Activated CD8-positive, alpha-beta memory T cell treated with anti-CD3 and anti-CD28 coated beads for 1 hour (primary cell): ENCODE measurements at regions not wholly inside any gene's neighbourhood (a gene's known extent, or its start where the extent isn't known, plus 50 kb on each side); places are given as distances from the start of the nearest gene placed in this dataset.
"Not testable (repeated sequence)": the region's sequence is repeated elsewhere in the genome, so short reads cannot be mapped to it uniquely, and the experiment has no call there.

Experiments
- DNase-seq, 2 donors: peaks; one replicate each; pipeline ENCODE4 v3.0.0-alpha.2; 2020; ENCODE audit warnings: low read depth in 1 of 2; ENCODE audit errors: extremely low read depth in 1 of 2

GRCh38 chr10:47165168-47165710 lies 134.8 kb upstream of the GDF10 start:
- DNase-seq, result no peak

- peak in 1 of 2 donors; percentile 6 for DNase-seq
Measured at GRCh38 chr10:47165711-47166404, 134.1 kb upstream of the GDF10 start.

- no peak for DNase-seq
Measured at GRCh38 chr10:47166405-47166777, 133.6 kb upstream of the GDF10 start.

GRCh38 chr10:47166808-47167581 lies 133.0 kb upstream of the GDF10 start:
- DNase-seq, result not testable (repeated sequence)

- DNase-seq, result no peak
Measured at GRCh38 chr10:47167591-47167990, 132.4 kb upstream of the GDF10 start.

- DNase-seq, result no peak
Measured at GRCh38 chr10:47169581-47169980, 130.4 kb upstream of the GDF10 start.

- DNase-seq, result no peak
Measured at GRCh38 chr10:47173929-47174442, 126.0 kb upstream of the GDF10 start.

GRCh38 chr10:47175181-47176123 lies 124.5 kb upstream of the GDF10 start:
- no peak for DNase-seq

- no peak for DNase-seq
Measured at GRCh38 chr10:47176206-47176902, 123.6 kb upstream of the GDF10 start.

- DNase-seq, result no peak
Measured at GRCh38 chr10:47176903-47177868, 122.8 kb upstream of the GDF10 start.

GRCh38 chr10:47178537-47179290 lies 121.3 kb upstream of the GDF10 start:
- no peak for DNase-seq

- DNase-seq, result no peak
Measured at GRCh38 chr10:47179291-47179647, 120.7 kb upstream of the GDF10 start.

GRCh38 chr10:47181052-47181849 lies 118.7 kb upstream of the GDF10 start:
- DNase-seq, result no peak

- no peak for DNase-seq
Measured at GRCh38 chr10:47182934-47183703, 116.9 kb upstream of the GDF10 start.

GRCh38 chr10:47183704-47184041 lies 116.3 kb upstream of the GDF10 start:
- no peak for DNase-seq

GRCh38 chr10:47184273-47184672 lies 115.7 kb upstream of the GDF10 start:
- DNase-seq, result no peak

- DNase-seq, result no peak
Measured at GRCh38 chr10:47184724-47185330, 115.2 kb upstream of the GDF10 start.
